SK-MEL-5 (cell line): ENCODE measurements at regions not wholly inside any gene's neighbourhood (a gene's known extent, or its start where the extent isn't known, plus 50 kb on each side); places are given as distances from the start of the nearest gene placed in this dataset.
"Not testable (repeated sequence)": the region's sequence is repeated elsewhere in the genome, so short reads cannot be mapped to it uniquely, and the experiment has no call there.

Source experiments
- DNase-seq: peaks from one replicate; pipeline ENCODE4 v3.0.0-alpha.2; 2016; ENCODE audit warnings: low read depth, low spot score
- in situ Hi-C: cut with HindIII; loops from 2 replicates; pipeline ENCODE4 v1.10.0; 2016; ENCODE audit warnings: low sequenced_read_pairs, high pct_unique_total_duplicates, low pct_unique_long_range_greater_than_20kb

- DNase-seq, in situ Hi-C loops: not testable (repeated sequence)
Observed at GRCh38 chr10:43920236-43920758, 271.6 kb upstream of the ZNF32 start.

- in situ Hi-C loops = no loop called here
- DNase-seq = no peak
Observed at GRCh38 chr10:43913676-43914235, 265.1 kb upstream of the ZNF32 start.

GRCh38 chr10:43912469-43912868 lies 263.8 kb upstream of the ZNF32 start:
- no peak for DNase-seq
- in situ Hi-C loops = no loop called here

GRCh38 chr10:43906490-43906889 lies 257.8 kb upstream of the ZNF32 start:
- no peak for DNase-seq
- in situ Hi-C loops = no loop called here

GRCh38 chr10:43905512-43906236 lies 257.0 kb upstream of the ZNF32 start:
- in situ Hi-C loops = no loop called here
- no peak for DNase-seq

- no peak for DNase-seq
- in situ Hi-C loops = no loop called here
Observed at GRCh38 chr10:43904844-43905243, 256.2 kb upstream of the ZNF32 start.

GRCh38 chr10:43904301-43904700 lies 255.6 kb upstream of the ZNF32 start:
- DNase-seq = no peak
- in situ Hi-C loops = no loop called here

- in situ Hi-C loops = no loop called here
- DNase-seq = no peak
Observed at GRCh38 chr10:43903451-43903850, 254.8 kb upstream of the ZNF32 start.

GRCh38 chr10:43902842-43903241 lies 254.2 kb upstream of the ZNF32 start:
- DNase-seq = no peak
- in situ Hi-C loops = no loop called here

GRCh38 chr10:43901744-43902504 lies 253.2 kb upstream of the ZNF32 start:
- no peak for DNase-seq
- in situ Hi-C loops = no loop called here

GRCh38 chr10:43901302-43901701 lies 252.6 kb upstream of the ZNF32 start:
- no peak for DNase-seq
- in situ Hi-C loops = no loop called here

GRCh38 chr10:43900571-43900970 lies 251.9 kb upstream of the ZNF32 start:
- in situ Hi-C loops = no loop called here
- DNase-seq = no peak

- peak; percentile 72 for DNase-seq
- in situ Hi-C loops = no loop called here
Observed at GRCh38 chr10:43899224-43899959, 250.7 kb upstream of the ZNF32 start.

GRCh38 chr10:43898592-43898991 lies 249.9 kb upstream of the ZNF32 start:
- no peak for DNase-seq
- in situ Hi-C loops = no loop called here

- DNase-seq = no peak
- in situ Hi-C loops = no loop called here
Observed at GRCh38 chr10:43897765-43898419, 249.2 kb upstream of the ZNF32 start.

GRCh38 chr10:43892062-43892770 lies 243.5 kb upstream of the ZNF32 start:
- in situ Hi-C loops = no loop called here
- peak; percentile 54 for DNase-seq

GRCh38 chr10:43891241-43891640 lies 242.6 kb upstream of the ZNF32 start:
- in situ Hi-C loops = no loop called here

More at GRCh38 chr10:43891241-43891640, 242.6 kb upstream of the ZNF32 start:
- DNase-seq = no peak
